ENCODE measurements at regions not wholly inside any gene's neighbourhood (a gene's known extent, or its start where the extent isn't known, plus 50 kb on each side); places are given as distances from the start of the nearest gene placed in this dataset.

DNA sequence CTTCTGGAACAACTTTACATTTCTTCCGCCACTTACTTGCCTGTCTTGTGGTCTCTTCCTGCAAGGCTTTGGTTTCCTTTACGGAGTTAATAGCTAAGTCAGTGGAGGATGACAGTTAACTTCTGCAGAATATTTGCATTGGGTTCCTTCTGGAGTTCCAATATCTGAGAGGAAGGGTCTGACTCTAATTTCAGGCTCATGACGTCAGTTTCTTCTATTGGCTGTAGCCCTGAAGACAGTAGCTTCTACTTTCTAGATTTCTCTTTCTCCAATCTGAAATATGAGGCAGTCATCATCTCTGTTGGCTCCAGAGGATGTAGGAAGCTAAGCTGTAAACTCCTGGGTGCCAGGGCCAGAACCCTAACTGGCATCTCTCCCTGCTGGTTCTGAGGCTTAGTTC, 76.7 kb downstream of the FRMPD3 start:
- ATAC-seq (no peak), DNase-seq (ENCODE audit: low read depth, low spot score) (no peak), FAIRE-seq (no peak)
- Histone ChIP-seq H3K9me3 (replicated peaks; ENCODE audit: control insufficient read depth, insufficient read depth, low read length) (no peaks in the 10 kb centered on the region), H4K20me1 (ENCODE audit: control insufficient read depth, insufficient read depth) (no peaks in the 10 kb centered on the region), H3K4me2 (ENCODE audit: control insufficient read depth, insufficient read depth) (no peak overlapping the region), H3K9ac (ENCODE audit: control insufficient read depth, insufficient read depth, low read length) (no peak overlapping the region), H3K4me3 (no peak overlapping the region), H3K79me2 (ENCODE audit: control insufficient read depth, insufficient read depth, low read length) (no peaks in the 10 kb centered on the region), H2AFZ (ENCODE audit: control insufficient read depth, low read depth, low read length) (no peak overlapping the region), H3K27ac (ENCODE audit: control insufficient read depth, insufficient read depth) (no peak overlapping the region), H3K27me3 (replicated peaks in 1 of 2; ENCODE audit: control insufficient read depth in 2 of 2, insufficient read depth in 2 of 2, low read length in 1 of 2) (no peaks in the 10 kb centered on the region; a peak in 1 of 4 replicates), H3K36me3 (ENCODE audit: control insufficient read depth in 2 of 2, insufficient read depth in 2 of 2, low read length in 1 of 2) (no peaks in the 10 kb centered on the region), H3K4me1 (ENCODE audit: control insufficient read depth, insufficient read depth, low read length) (no peaks in the 10 kb centered on the region)
- ChIA-PET SMC1A (ENCODE audit: uncharacterized antibody, unreplicated experiment) (interaction anchor here (1.0 kb wide), 1 partner anchor 21 kb away, joined by 3 read pairs; no protein-coding TSS in a partner anchor), RAD21 (ENCODE audit: unreplicated experiment) (no interaction called here), POLR2A (no interaction called here), CTCF (no interaction called here)
- no TSS peak for BruUV-seq (replicated peaks)
- intact Hi-C loops (cut with micrococcal nuclease; ENCODE audit: unreplicated experiment) = no loop called here
- in situ Hi-C loops (cut with MboI) = no loop called here
- WGBS (ENCODE audit: insufficient coverage, insufficient replicate concordance, low lambda C conversion rate, missing lambda C conversion rate) = 14% methylated on average over 3 of the region's 3 CpGs
- TF ChIP-seq ASH2L (IDR thresholded peaks at IDR 0.05; ENCODE audit: borderline replicate concordance, low read depth) = no peak
- TF ChIP-seq ZNF384 (IDR thresholded peaks at IDR 0.05; ENCODE audit: borderline replicate concordance, low read depth, low read length) = no peak
- no peak for TF ChIP-seq ETV6 (conservative IDR thresholded peaks at IDR 0.05 in 1 of 2, IDR thresholded peaks at IDR 0.05 in 1 of 2; ENCODE audit: borderline replicate concordance in 1 of 2, low read depth in 1 of 2)
- TF ChIP-seq, protein P1, sequence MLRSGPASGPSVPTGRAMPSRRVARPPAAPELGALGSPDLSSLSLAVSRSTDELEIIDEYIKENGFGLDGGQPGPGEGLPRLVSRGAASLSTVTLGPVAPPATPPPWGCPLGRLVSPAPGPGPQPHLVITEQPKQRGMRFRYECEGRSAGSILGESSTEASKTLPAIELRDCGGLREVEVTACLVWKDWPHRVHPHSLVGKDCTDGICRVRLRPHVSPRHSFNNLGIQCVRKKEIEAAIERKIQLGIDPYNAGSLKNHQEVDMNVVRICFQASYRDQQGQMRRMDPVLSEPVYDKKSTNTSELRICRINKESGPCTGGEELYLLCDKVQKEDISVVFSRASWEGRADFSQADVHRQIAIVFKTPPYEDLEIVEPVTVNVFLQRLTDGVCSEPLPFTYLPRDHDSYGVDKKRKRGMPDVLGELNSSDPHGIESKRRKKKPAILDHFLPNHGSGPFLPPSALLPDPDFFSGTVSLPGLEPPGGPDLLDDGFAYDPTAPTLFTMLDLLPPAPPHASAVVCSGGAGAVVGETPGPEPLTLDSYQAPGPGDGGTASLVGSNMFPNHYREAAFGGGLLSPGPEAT (IDR thresholded peaks at IDR 0.05; ENCODE audit: low read depth) = no peak
- no peak for TF ChIP-seq MXI1 (IDR thresholded peaks at IDR 0.05; ENCODE audit: low read depth, low read length)
- TF ChIP-seq NRF1 (conservative IDR thresholded peaks at IDR 0.05; ENCODE audit: low read depth, low read length) = no peak
- no peak for TF ChIP-seq ZNF207 (IDR thresholded peaks at IDR 0.05; ENCODE audit: borderline replicate concordance)
- no peak for TF ChIP-seq CBX3 (IDR thresholded peaks at IDR 0.05; ENCODE audit: borderline replicate concordance, low read depth)
- TF ChIP-seq KDM1A (IDR thresholded peaks at IDR 0.05; ENCODE audit: borderline replicate concordance) = no peak
- no peak for TF ChIP-seq ZNF274 (IDR thresholded peaks at IDR 0.05; ENCODE audit: insufficient read depth, insufficient read length)
- TF ChIP-seq SMAD5 (IDR thresholded peaks at IDR 0.05; ENCODE audit: low read depth) = no peak
- TF ChIP-seq, protein P2, sequence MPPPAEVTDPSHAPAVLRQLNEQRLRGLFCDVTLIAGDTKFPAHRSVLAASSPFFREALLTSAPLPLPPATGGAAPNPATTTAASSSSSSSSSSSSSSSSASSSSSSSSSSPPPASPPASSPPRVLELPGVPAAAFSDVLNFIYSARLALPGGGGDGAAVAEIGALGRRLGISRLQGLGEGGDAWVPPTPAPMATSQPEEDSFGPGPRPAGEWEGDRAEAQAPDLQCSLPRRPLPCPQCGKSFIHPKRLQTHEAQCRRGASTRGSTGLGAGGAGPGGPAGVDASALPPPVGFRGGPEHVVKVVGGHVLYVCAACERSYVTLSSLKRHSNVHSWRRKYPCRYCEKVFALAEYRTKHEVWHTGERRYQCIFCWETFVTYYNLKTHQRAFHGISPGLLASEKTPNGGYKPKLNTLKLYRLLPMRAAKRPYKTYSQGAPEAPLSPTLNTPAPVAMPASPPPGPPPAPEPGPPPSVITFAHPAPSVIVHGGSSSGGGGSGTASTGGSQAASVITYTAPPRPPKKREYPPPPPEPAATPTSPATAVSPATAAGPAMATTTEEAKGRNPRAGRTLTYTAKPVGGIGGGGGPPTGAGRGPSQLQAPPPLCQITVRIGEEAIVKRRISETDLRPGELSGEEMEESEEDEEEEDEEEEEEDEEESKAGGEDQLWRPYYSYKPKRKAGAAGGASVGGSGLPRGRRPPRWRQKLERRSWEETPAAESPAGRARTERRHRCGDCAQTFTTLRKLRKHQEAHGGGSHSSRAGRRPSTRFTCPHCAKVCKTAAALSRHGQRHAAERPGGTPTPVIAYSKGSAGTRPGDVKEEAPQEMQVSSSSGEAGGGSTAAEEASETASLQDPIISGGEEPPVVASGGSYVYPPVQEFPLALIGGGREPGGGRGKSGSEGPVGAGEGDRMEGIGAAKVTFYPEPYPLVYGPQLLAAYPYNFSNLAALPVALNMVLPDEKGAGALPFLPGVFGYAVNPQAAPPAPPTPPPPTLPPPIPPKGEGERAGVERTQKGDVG (CRISPR knock-in tag; IDR thresholded peaks at IDR 0.05) = no peak
- TF ChIP-seq, protein P3, sequence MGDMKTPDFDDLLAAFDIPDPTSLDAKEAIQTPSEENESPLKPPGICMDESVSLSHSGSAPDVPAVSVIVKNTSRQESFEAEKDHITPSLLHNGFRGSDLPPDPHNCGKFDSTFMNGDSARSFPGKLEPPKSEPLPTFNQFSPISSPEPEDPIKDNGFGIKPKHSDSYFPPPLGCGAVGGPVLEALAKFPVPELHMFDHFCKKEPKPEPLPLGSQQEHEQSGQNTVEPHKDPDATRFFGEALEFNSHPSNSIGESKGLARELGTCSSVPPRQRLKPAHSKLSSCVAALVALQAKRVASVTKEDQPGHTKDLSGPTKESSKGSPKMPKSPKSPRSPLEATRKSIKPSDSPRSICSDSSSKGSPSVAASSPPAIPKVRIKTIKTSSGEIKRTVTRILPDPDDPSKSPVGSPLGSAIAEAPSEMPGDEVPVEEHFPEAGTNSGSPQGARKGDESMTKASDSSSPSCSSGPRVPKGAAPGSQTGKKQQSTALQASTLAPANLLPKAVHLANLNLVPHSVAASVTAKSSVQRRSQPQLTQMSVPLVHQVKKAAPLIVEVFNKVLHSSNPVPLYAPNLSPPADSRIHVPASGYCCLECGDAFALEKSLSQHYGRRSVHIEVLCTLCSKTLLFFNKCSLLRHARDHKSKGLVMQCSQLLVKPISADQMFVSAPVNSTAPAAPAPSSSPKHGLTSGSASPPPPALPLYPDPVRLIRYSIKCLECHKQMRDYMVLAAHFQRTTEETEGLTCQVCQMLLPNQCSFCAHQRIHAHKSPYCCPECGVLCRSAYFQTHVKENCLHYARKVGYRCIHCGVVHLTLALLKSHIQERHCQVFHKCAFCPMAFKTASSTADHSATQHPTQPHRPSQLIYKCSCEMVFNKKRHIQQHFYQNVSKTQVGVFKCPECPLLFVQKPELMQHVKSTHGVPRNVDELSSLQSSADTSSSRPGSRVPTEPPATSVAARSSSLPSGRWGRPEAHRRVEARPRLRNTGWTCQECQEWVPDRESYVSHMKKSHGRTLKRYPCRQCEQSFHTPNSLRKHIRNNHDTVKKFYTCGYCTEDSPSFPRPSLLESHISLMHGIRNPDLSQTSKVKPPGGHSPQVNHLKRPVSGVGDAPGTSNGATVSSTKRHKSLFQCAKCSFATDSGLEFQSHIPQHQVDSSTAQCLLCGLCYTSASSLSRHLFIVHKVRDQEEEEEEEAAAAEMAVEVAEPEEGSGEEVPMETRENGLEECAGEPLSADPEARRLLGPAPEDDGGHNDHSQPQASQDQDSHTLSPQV (IDR thresholded peaks at IDR 0.05) = no peak
- TF ChIP-seq ESRRA (IDR thresholded peaks at IDR 0.05; ENCODE audit: low read length) = no peak
- no peak for TF ChIP-seq NR2C1 (IDR thresholded peaks at IDR 0.05)
- no peak for TF ChIP-seq ZSCAN29 (IDR thresholded peaks at IDR 0.05)
